NCI-H774 (cell line): ENCODE measurements at regions not wholly inside any gene's neighbourhood (a gene's known extent, or its start where the extent isn't known, plus 50 kb on each side); places are given as distances from the start of the nearest gene placed in this dataset.
"Not testable (repeated sequence)": the region's sequence is repeated elsewhere in the genome, so short reads cannot be mapped to it uniquely, and the experiment has no call there.

Experiments used
- DNase-seq: peaks from one replicate; lab custom pipeline; 2025; lab: John Stamatoyannopoulos, UW

DNA sequence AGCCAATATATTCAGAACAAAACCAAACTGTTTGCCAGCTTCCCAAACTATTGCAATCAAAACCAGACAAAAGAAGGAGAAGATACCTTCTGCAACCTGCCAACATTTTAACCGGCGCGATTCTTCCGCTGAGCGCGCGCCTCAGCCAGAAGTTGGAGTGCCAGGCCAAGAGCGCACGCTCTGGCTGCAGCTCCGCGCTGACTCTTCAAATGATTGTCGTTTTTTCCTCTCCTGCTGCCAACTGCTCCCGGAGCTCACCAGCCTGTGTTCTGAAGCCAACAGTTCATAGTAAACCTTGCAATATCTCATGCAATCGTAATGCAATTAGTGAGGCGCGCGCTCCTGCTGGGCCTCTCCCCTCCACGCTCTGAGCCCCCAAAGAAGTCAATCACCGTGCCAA, 259.7 kb upstream of the MGMT start:
- DNase-seq, result no peak

DNA sequence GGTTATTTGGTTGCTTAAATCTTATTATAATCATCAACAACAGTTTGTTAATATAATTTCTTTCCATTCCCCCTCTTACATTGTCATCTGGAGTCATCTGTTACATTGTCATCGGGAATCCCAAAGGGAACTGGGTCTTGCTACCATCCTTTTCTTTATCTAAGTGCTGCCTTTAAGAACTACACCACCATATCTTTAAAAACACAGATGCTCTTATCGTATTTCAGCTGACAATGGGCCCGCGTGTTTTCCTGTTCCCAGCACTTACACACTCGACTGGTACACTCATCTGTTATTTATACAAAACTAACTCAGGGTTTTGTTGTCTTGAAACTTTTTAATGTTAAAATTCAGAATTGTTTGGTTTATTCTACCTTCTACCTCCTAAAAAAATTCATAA, 256.2 kb upstream of the MGMT start:
- DNase-seq, result no peak

DNA sequence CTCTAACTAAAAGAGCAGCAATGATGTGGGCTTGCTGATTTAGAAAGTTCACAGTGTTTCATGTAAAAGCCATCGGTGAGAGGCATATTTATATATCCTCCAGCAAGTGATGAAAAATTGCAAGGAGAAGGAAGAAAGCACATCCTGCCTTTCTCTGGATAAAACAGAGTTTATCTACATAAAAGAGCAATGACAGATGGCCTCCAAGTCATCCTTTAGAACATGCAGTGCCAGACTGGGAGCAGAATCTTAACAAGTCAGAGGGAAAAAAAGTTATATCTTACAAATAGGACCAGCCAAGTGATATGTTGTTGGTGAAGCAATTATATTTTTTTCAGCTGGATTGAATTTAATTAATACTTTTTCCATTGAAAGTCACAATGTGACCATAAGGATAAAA, 253.8 kb upstream of the MGMT start:
- no peak for DNase-seq

DNA sequence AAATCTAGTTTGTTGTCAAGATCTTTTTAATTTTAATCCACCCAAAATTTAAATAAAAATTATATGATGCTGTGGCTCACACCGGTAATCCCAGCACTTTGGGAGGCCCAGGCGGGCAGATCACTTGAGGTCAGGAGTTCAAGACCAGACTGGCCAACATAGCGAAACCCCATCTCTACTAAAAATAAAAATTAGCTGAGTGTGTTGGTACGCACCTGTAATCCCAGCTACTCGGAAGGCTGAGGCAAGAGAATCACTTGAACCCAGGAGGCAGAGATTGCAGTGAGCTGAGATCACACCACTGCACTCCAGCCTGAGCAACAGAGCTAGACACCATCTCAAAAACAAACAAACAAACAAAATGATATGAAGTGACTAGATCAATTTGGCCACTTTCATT, 253.0 kb upstream of the MGMT start:
- DNase-seq, result not testable (repeated sequence)

DNA sequence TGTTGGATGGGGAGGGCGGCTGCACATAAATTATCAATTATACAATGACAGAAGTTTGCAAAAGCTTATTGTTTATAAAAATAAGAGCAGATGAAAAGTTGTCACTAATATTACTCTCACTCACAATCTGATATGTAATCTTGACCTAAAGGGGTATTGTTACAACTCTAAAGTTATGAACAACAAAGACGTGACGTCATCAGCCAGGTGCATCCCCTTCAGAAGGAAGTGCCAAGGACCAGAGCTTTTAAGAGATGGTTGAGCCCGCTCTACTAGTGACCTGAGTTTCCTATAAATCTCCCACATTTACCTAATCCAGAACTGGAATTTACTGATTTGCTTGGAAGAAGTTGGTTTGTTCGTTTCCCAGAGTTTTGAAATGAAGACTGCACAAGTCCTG, 247.7 kb upstream of the MGMT start:
- DNase-seq, result no peak

DNA sequence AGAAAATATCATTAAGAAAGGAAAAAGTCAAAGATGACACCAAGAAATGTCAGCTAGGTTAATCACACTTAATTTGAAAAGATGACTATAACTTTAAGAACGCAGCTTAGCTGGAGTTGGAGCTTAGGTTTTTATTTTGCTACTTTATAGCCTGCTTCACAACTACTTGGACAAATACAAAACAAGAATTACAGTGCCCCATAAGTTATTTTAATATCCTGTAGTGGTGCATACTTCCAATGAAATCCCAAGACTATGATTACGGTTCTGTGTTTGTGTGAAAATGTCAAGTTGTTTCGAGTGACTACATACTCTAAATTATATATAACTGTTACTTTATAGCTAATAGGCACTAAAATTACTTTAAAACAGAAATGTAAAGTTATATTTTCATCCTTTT, 244.6 kb upstream of the MGMT start:
- no peak for DNase-seq

DNA sequence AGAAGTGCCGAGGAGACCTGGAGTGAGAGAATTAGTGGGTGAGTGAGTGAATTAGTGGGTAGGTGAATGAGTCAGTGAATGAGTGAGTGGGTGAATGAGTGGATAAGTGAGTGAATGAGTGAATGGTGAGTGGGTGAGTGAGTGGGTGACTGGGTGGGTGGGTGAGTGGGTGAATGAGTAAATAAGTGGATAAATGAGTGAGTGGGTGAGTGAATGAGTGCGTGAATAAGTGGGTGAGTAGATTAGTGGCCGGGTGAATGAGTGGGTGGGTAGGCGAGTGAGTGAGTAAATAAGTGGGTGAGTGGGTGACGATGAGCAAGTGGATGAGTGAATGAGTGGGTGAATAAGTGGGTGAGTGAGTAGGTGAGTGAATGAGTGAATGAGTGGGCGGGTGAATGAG, 243.7 kb upstream of the MGMT start:
- DNase-seq, result no peak

DNA sequence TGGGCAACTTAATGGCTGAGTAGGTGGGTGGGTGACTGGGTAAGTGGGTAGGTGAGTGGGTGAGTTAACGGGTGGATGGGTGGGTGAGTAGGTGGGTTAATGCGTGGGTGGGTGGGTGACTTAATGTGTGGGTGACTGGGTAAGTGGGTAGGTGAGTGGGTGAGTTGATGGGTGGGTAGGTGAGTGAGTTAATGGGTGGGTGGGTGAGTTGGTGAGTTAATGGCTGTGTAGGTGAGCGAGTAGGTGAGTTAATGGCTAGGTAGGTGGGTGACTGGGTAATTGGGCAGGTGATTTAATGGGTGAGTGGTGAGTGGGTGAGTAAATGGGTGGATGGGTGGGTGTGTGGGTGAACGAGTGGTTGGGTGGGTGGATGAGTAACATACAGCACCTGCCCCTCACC, 243.0 kb upstream of the MGMT start:
- DNase-seq, result no peak

DNA sequence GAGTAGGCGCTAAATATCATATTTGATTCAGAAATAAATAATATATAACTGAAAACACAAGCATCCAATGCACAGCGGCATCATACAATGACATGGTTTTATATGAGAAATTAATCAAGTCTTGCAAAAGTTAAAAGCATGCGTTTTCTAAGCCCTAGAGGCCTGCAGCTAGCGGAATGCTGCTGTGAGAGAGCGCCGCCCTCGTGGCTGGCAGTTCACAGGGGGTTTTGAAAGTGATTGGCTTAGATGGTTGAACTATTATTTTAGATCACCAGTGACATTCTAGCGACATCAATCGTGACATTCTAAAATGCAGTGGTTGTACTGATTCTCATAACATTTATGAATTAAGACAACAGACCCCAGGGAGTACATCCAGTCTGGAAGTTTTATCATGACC, 235.2 kb upstream of the MGMT start:
- DNase-seq, result no peak

DNA sequence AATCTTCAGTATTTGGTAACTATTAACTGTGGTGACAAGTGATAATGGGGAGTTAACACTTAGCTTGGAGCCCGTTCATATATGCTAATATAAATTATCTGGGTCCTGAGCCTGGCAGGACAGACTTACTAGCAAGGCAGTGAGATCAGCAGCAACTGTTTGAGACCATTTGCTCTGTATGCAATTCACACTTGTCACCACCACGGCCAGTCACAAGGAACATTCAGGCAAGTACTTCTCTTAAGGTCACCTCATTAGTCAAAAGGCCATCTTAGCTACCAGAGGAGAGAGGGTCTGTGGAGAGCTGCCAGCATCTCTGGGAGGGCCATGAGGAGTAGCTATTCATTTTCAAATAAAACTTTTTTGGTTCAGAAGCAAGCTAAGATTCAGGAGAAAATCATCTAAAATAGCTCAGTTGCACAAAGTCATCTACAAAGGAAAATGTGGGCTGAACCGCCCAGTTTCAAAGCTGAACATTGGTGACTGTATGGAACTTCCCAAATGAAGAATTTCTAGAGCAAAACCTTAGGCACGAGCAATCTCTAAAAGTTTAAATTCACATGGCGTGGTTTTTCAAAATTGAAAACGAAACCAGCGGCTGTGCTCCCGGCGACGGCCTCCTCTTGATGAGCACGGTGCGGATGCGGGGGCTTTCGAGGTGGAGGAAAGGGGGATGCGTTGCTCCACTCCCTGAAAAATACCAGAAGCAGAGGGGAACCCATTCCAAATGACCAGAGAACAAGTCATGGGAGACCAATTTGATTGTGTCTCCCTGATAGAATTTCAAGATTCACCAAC, 233.5 kb upstream of the MGMT start:
- no peak for DNase-seq

DNA sequence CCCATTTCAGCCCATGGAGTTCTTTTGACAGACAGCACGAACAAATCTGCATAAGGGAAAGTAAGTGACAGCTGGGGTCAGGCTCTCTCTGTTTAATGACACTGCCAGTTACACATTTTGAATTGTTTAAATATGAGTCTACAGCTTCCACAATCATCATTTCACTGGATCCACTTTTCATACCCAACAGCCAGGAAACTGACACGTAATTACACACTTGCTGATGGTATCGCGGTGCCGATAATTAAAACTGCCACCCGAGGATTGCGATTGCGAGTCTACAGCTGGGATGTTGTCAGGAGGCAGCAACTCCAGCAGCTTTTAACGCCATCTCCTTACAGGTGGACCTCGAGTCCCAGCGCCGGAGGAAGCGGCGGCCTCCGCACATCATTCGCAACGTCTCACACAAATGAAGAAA, 230.8 kb upstream of the MGMT start:
- DNase-seq, result no peak

DNA sequence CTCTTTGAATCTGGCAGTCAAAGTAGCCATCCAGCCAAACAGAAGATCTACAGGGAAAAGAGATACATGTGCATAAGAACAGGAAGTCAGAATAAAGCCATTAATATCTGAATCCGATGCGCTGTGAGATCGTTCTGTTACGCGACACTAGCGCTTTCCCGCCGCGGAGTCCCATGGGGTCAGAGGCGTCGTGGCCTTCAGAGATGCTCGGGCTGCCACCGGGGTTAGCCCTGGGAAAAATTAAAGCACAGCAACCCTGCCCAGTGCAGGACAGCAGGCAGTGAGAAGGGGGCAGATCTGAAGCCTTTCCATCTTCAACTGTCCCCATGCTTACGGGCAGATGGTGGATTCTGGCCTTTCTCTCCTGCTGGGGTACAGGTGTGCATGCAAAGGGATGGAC, 225.6 kb upstream of the MGMT start:
- no peak for DNase-seq

DNA sequence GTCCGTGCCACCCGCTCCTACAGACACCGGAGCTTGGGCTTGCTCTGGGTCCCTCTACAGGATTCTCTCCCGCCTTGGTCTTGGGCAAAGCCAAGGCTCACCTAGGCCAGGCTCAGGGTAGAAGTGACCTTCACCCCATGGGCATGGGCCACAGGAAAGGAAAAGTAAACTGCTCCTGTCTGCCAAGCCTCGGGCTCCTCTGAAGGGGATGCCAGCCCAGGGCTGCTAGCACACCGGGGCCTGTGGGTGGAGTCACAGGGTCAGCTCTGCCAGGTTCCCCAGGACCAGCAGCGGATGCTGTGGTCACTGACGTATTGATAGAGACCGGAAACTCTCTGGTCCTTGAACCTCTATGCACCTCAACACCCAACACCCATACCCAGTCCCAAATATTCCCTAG, 222.7 kb upstream of the MGMT start:
- DNase-seq, result no peak

DNA sequence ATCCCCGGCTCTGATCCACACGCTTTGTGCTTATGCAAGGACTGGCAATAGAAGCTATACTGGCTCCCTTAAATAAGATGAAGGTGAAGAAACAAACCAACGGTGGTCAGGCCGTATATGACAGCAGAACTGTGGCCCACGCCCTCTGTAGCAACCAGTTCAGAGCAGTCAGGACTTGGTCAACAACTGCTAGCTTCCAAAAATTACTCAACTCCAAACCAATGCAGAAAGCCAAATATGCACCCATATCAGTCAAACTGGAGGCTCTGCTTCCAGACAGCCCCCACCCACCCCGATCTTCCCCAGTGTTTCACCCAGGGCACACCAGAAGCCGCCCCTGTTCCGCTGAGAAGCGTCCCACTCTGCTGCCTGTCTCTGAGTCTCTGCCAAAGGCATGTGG, 222.3 kb upstream of the MGMT start:
- DNase-seq, result no peak

DNA sequence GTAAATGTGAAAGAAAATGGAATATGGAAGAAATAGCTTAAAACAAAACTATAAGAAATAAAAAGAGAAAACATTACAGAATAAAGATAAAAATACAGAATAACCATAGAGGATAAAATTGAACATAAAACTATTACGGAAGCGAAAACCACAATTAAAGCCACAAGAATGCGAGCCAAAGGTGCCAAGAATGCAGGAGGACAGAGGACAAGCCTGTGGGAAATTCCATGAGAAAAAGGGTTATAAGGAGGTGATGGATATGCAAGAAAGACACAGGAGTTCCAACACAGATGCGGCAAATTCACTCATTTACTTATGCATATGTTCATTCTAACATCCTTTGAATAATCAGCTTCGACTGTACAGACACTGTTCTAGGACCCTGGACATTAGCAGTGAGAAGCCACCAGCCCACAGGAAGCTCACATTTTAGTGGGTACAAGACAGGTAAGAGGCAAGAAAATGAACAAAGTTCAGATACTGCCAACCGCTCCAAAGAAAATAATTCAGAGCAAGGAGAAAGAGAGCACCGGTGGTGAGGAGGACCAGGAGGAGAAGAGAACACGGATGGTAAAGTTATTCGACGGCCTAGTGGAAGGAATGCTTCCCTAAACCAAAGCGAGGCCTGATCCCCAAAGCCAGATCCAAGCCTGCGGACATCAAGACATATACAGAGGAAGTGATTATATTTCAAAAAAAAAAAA, 213.7 kb upstream of the MGMT start:
- DNase-seq, result no peak

DNA sequence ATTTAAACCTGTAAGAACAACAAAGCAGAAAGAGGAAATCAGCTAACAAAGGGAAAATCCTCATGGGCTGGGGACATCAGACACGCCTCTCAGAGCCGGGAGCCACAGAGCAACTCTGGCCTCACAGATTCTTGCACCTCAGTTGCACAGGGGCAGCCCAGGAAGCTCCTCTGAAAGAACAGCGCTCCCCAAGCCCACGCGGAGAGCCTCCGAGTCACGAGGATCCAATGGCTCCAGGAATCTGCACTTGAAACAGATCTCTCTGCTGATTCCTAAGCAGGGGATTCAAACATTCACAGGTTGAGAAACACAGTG, 213.2 kb upstream of the MGMT start:
- no peak for DNase-seq

DNA sequence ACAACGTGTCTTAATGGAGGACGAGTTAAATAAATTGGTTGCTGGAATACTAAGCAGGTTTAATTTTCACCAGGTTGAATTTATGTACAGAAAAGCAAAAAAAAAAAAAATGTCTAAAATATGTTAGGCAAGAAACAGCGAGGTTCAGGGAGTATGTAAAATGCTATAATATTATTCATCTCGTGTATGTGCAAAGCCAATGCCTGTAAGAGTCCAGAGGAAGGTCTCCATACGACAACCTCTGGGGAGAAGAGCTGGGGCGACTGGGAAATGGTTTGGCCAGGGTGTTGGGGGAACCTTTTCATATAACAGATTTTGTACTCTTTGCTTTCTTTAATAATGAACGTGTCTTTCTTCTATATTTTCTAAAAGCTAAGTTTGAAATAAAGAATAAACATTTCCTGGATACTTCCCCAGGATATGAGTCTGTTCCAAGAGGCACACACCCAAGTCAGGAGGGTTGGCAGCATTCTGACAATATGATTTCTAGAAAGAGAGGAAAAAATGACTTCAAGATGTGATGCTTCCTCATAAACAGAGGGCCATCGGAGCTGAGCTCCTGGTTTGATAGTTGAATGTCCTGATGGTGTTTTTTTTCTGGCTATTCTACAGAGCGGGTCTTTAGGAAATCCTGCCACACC, 208.6 kb upstream of the MGMT start:
- DNase-seq, result no peak

DNA sequence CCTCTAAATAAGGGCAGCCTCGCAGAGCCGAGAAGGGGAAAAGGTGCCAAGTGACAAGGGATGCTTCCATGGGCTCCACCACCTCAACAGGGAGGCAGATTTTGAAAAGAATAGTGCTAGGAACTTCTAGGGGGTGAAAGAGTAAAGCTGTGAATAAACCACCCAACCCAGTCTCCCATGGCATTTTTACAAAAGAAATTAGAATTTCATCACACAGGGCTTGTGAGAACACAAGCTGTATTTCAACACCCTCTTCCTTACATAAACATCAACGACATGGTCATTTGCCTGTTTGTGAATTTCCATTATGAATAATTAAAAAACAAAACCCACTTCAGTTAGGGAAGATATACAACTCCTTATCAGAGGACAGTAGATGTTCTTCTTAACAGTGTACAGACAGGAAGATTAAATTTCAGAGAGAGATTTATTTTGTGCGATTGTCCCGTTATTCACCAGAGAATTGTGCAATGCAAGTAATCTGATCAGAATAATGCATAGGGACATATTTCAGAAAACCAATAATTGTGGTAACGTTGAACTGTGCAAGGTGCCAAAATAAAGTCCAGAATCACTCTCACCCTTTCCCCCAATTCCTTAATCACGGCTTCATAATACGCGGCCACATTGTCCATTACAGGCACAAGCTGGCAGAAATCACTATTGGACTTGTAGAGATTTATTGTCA, 207.8 kb upstream of the MGMT start:
- no peak for DNase-seq

DNA sequence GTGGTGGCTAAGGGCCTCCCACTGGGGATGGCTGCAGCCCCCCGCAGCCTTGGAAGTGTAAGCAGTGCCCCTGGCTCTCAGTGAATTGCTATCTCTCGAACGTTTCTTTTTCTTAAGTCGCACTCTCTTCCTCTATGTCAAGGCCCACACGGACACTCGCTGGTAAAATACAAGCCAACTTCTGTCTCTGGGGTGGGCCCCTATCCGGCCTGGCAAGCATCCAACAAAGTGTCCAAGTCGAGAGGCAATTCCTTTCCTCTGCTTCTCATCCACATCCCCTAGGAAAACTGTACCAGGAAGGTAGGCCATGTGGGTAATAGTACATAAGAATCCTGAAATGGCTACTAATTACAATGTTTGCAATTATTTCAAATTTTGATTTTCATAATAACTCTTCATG, 194.9 kb upstream of the MGMT start:
- DNase-seq, result no peak

DNA sequence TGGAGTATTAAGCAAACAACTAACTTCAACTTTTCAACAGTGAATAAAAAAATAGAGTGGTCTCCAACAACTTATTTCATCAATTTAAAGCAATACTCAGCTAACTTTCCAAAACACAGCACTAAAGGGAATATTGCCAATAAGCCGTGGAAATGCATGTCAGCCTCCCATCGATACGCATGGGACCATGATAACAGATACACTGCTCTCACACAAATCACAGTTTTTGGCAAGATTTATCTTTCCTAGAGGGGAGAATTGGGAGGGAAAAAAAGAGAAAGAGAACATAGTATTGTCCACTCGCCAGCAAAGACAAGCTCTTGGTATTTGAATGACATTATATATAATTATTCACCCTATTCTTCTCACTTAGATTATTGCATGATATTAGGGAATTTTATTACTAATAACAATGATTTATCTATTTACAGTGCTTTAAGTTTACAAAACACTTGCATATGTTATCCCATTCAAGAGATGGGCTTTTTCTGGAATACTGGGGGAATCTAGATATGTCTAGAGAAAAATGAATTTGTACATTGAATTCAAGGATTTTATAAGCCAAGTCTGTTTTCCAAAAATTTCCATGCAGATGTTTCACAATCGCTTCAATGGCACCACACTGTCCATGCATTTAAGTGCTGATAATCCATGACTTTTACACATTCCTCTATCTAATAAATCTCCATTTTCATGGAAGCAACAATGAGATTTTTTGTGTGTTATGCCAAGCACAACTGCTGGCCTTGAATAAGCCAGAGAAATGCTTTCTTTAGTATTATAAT, 194.0 kb upstream of the MGMT start:
- no peak for DNase-seq

DNA sequence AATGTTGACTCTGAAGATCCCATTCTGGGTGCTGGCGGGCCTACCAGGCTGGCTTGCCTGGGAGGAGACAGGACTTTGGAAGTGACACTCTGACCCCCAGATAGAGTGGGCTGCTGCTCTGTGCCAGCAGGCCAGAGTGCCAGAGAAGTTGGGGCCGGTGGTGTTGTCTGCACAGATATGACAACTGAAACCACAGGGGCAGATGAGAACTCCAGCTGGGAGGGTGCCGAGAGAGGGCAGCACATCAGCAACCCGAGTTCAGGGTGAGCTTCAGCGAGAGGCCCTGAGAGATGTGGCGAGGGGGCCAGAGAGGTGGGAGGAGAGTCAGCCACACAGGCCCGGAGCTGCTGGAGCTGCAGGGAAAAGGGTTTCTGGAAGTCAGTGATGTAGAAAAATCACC, 193.2 kb upstream of the MGMT start:
- DNase-seq, result no peak
